PC-9 (cell line): ENCODE measurements at regions not wholly inside any gene's neighbourhood (a gene's known extent, or its start where the extent isn't known, plus 50 kb on each side); places are given as distances from the start of the nearest gene placed in this dataset.

ENCODE experiments used
- BruUV-seq: library from RNA; stranded (reverse); fragments of 400-500 nt; replicated peaks from 2 replicates; lab custom pipeline; 2021; lab: Mats Ljungman, UMichigan
- CTCF ChIA-PET: fragments of 300-600 bp; sonication (Branson Sonifier 250); formaldehyde crosslinking; loops from one replicate; lab custom pipeline; 2022; ENCODE audit warnings: antibody characterized with exemption; lab: Charles Lee
- POLR2A ChIA-PET: fragments of 300-600 bp; sonication (Branson Sonifier 250); formaldehyde crosslinking; loops from one replicate; lab custom pipeline; 2022; ENCODE audit warnings: antibody characterized with exemption; ENCODE audit not compliant: unreplicated experiment; lab: Charles Lee
- DNase-seq, 2 experiments: peaks; one replicate each; pipeline versions ENCODE4 v3.0.0 to v3.0.0-alpha.2; 2015 to 2022; ENCODE audit warnings: mixed read lengths in 1 of 2
- H2AFZ ChIP-seq: fragments of 200-600 bp; sonication (generic); 2 replicates; pipeline ENCODE4 v1.8.1; 2017; ENCODE audit warnings: antibody characterized with exemption
- H3F3A ChIP-seq: fragments of 200-600 bp; sonication (generic); 2 replicates; pipeline ENCODE4 v1.8.1; 2017; ENCODE audit warnings: antibody characterized with exemption, mild to moderate bottlenecking, low read depth; ENCODE audit not compliant: insufficient read depth
- H3K27ac ChIP-seq: fragments of 200-600 bp; sonication (generic); 2 replicates; pipeline ENCODE4 v1.6.1; 2016; ENCODE audit warnings: mixed run types
- H3K27me3 ChIP-seq: fragments of 200-600 bp; sonication (generic); 2 replicates; pipeline ENCODE4 v1.6.1; 2016; ENCODE audit warnings: low read depth, mixed run types; ENCODE audit not compliant: insufficient read depth
- H3K36me3 ChIP-seq: fragments of 200-600 bp; sonication (generic); 2 replicates; pipeline ENCODE4 v1.6.1; 2016; ENCODE audit warnings: low read depth, mixed run types
- H3K4me1 ChIP-seq: fragments of 200-600 bp; sonication (generic); replicated peaks from 2 replicates; pipeline ENCODE4 v1.6.1; 2016; ENCODE audit warnings: mixed run types; ENCODE audit not compliant: insufficient read depth
- H3K4me2 ChIP-seq: fragments of 200-600 bp; sonication (generic); 2 replicates; pipeline ENCODE4 v1.6.1; 2017; ENCODE audit warnings: mixed run types
- H3K4me3 ChIP-seq: fragments of 200-600 bp; sonication (generic); 2 replicates; pipeline ENCODE4 v1.6.1; 2016; ENCODE audit warnings: mixed run types
- H3K79me2 ChIP-seq: fragments of 200-600 bp; sonication (generic); 2 replicates; pipeline ENCODE4 v1.6.1; 2017; ENCODE audit warnings: low read depth, mixed run types
- H3K9me2 ChIP-seq: fragments of 200-600 bp; sonication (generic); 2 replicates; pipeline ENCODE4 v1.8.1; 2017; ENCODE audit warnings: mild to moderate bottlenecking; ENCODE audit not compliant: insufficient read depth
- H3K9me3 ChIP-seq: fragments of 200-600 bp; sonication (generic); 2 replicates; pipeline ENCODE4 v1.8.1; 2016; ENCODE audit warnings: low read depth; ENCODE audit not compliant: insufficient read depth
- H4K20me1 ChIP-seq: fragments of 200-600 bp; sonication (generic); 2 replicates; pipeline ENCODE4 v1.8.1; 2017; ENCODE audit not compliant: insufficient read depth
- CTCF ChIP-seq: fragments of 200-600 bp; sonication (generic); conservative IDR thresholded peaks from 2 replicates; pipeline ENCODE4 v1.6.1; 2017; ENCODE audit warnings: mixed run types, antibody characterized with exemption, mild to moderate bottlenecking, moderate library complexity
- EZH2 ChIP-seq: fragments of 200-600 bp; sonication (generic); IDR thresholded peaks from 2 replicates; pipeline ENCODE4 v1.8.0; 2017; ENCODE audit warnings: antibody characterized with exemption, low read depth
- intact Hi-C: fragments of 100-400 bp; cut with micrococcal nuclease; formaldehyde crosslinking; loops from one replicate; pipeline ENCODE4 v1.10.0; 2022; ENCODE audit not compliant: unreplicated experiment

GRCh38 chr4:170758988-170759387 lies 669.2 kb upstream of the AADAT start:
- H3K4me3 ChIP-seq = no peak overlapping the region
- H3K27ac ChIP-seq = no peak overlapping the region
- TF ChIP-seq CTCF = no peak
- TF ChIP-seq EZH2 = no peak
- CTCF ChIA-PET = no interaction called here
- no TSS peak for BruUV-seq
- POLR2A ChIA-PET = no interaction called here
- H3K79me2 ChIP-seq = no peaks in the 10 kb centered on the region
- H3K4me1 ChIP-seq = no peaks in the 10 kb centered on the region
- no peak overlapping the region for H3K4me2 ChIP-seq
- intact Hi-C loops = no loop called here
- H3K27me3 ChIP-seq = no peaks in the 10 kb centered on the region
- no peaks in the 10 kb centered on the region for H4K20me1 ChIP-seq
- no peaks in the 10 kb centered on the region for H3K9me3 ChIP-seq
- no peaks in the 10 kb centered on the region for H3K9me2 ChIP-seq
- H3F3A ChIP-seq = no peaks in the 10 kb centered on the region
- no peaks in the 10 kb centered on the region for H3K36me3 ChIP-seq
- H2AFZ ChIP-seq = no peak overlapping the region
- DNase-seq = no peak

GRCh38 chr4:170750519-170750918 lies 660.8 kb upstream of the AADAT start:
- no peaks in the 10 kb centered on the region for H3K9me3 ChIP-seq
- no peaks in the 10 kb centered on the region for H3K36me3 ChIP-seq
- no peaks in the 10 kb centered on the region for H3K9me2 ChIP-seq
- no peaks in the 10 kb centered on the region for H3K4me1 ChIP-seq
- H3K27me3 ChIP-seq = no peaks in the 10 kb centered on the region
- DNase-seq = no peak
- H3K27ac ChIP-seq = no peak overlapping the region
- BruUV-seq = no TSS peak
- H3K4me2 ChIP-seq = no peak overlapping the region
- intact Hi-C loops = no loop called here
- no peaks in the 10 kb centered on the region for H3K79me2 ChIP-seq
- H2AFZ ChIP-seq = no peak overlapping the region
- H4K20me1 ChIP-seq = no peaks in the 10 kb centered on the region
- no peak for TF ChIP-seq EZH2
- no peak for TF ChIP-seq CTCF
- ChIA-PET POLR2A (no interaction called here), CTCF (no interaction called here)
- no peak overlapping the region for H3K4me3 ChIP-seq
- H3F3A ChIP-seq = no peaks in the 10 kb centered on the region

- Histone ChIP-seq H3K27ac (no peak overlapping the region), H3K9me3 (no peaks in the 10 kb centered on the region), H3K36me3 (no peaks in the 10 kb centered on the region), H3K4me2 (no peak overlapping the region), H3K9me2 (no peaks in the 10 kb centered on the region), H2AFZ (no peak overlapping the region), H3K4me1 (no peaks in the 10 kb centered on the region), H3K4me3 (no peak overlapping the region), H3K79me2 (no peaks in the 10 kb centered on the region), H3K27me3 (no peaks in the 10 kb centered on the region), H3F3A (no peaks in the 10 kb centered on the region), H4K20me1 (no peaks in the 10 kb centered on the region)
- TF ChIP-seq CTCF (no peak), EZH2 (no peak)
- CTCF ChIA-PET = no interaction called here
- BruUV-seq = no TSS peak
- POLR2A ChIA-PET = no interaction called here
- intact Hi-C loops = no loop called here
- no peak for DNase-seq
These were observed 659.2 kb upstream of the AADAT start for GRCh38 chr4:170748975-170749374.
